Keratinocyte (primary cell): ENCODE measurements at regions not wholly inside any gene's neighbourhood (a gene's known extent, or its start where the extent isn't known, plus 50 kb on each side); places are given as distances from the start of the nearest gene placed in this dataset.

Experiments
- DNase-seq: peaks from one replicate; pipeline ENCODE4 v3.0.0-alpha.2; 2011; ENCODE audit warnings: low read depth, missing footprints, low spot score
- FAIRE-seq: peaks from 2 replicates; lab custom pipeline; 2011; peaks lifted over from hg19 to GRCh38; lab: Jason Lieb, UNC
- H2AFZ ChIP-seq: 2 replicates; pipeline ENCODE4 v1.6.0; 2012; ENCODE audit warnings: low read length, control low read depth, inconsistent platforms; ENCODE audit not compliant: control insufficient read depth
- H3K27ac ChIP-seq: 2 replicates; pipeline ENCODE4 v1.5.1; 2011; ENCODE audit warnings: low read length; ENCODE audit not compliant: control insufficient read depth, insufficient read depth
- H3K27me3 ChIP-seq: 3 replicates; pipeline ENCODE4 v1.6.0; 2011; ENCODE audit warnings: low read length; ENCODE audit not compliant: control insufficient read depth, insufficient read depth; ENCODE audit errors: extremely low read depth
- H3K36me3 ChIP-seq, 2 experiments: 2 replicates in 1 of 2; 3 replicates in 1 of 2; pipeline ENCODE4 v1.5.1; 2011; ENCODE audit warnings: low read length in 2 of 2, mild to moderate bottlenecking in 1 of 2; ENCODE audit not compliant: control insufficient read depth in 2 of 2, insufficient read depth in 2 of 2; ENCODE audit errors: extremely low read depth in 1 of 2
- H3K4me1 ChIP-seq: 3 replicates; pipeline ENCODE4 v1.5.1; 2011; ENCODE audit warnings: low read length; ENCODE audit not compliant: control insufficient read depth, insufficient read depth; ENCODE audit errors: extremely low read depth
- H3K4me2 ChIP-seq: 3 replicates; pipeline ENCODE4 v1.6.0; 2011; ENCODE audit warnings: low read depth, low read length; ENCODE audit not compliant: control insufficient read depth, insufficient read depth; ENCODE audit errors: extremely low read depth
- H3K4me3 ChIP-seq, 3 experiments: fragments of 200-600 bp in 1 of 3; sonication (generic) in 1 of 3; 2 replicates in 2 of 3; 3 replicates in 1 of 3; pipeline ENCODE4 v1.5.1; 2011 to 2016; ENCODE audit warnings: low read length in 3 of 3, mild to moderate bottlenecking in 3 of 3, control low read depth in 2 of 3, inconsistent platforms in 1 of 3, low read depth in 1 of 3, mixed read lengths in 1 of 3, mixed run types in 1 of 3, moderate library complexity in 1 of 3; ENCODE audit not compliant: control insufficient read depth in 2 of 3, insufficient read depth in 2 of 3; ENCODE audit errors: extremely low read depth in 1 of 3
- H3K79me2 ChIP-seq: 2 replicates; pipeline ENCODE4 v1.6.0; 2012; ENCODE audit warnings: low read length; ENCODE audit not compliant: control insufficient read depth, insufficient read depth
- H3K9ac ChIP-seq: 3 replicates; pipeline ENCODE4 v1.6.0; 2011; ENCODE audit warnings: low read length; ENCODE audit not compliant: control insufficient read depth, insufficient read depth; ENCODE audit errors: extremely low read depth
- H3K9me1 ChIP-seq: 3 replicates; pipeline ENCODE4 v1.6.0; 2011; ENCODE audit warnings: low read length; ENCODE audit not compliant: control insufficient read depth, insufficient read depth; ENCODE audit errors: extremely low read depth
- H3K9me3 ChIP-seq: 2 replicates; pipeline ENCODE4 v1.5.1; 2012; ENCODE audit warnings: low read depth, low read length; ENCODE audit not compliant: control insufficient read depth
- H4K20me1 ChIP-seq: 3 replicates; pipeline ENCODE4 v1.6.0; 2011; ENCODE audit warnings: low read length; ENCODE audit not compliant: control insufficient read depth, insufficient read depth; ENCODE audit errors: extremely low read depth
- EZH2 ChIP-seq: IDR thresholded peaks from one replicate; pipeline ENCODE4 v1.6.1; 2012; ENCODE audit warnings: inconsistent platforms, mild to moderate bottlenecking, low read length, moderate library complexity
- dilution Hi-C: fragments of 300-500 bp; cut with MboI; formaldehyde crosslinking; loops from one replicate; pipeline ENCODE4 v1.7.0; 2020; ENCODE audit warnings: low sequenced_read_pairs; ENCODE audit not compliant: extremely low pct_ligation_motif_present
- TF ChIP-seq, protein P1 (sequence below), 3 experiments: IDR thresholded peaks in 1 of 3; conservative IDR thresholded peaks in 1 of 3; optimal IDR thresholded peaks in 1 of 3; 2 replicates in 2 of 3; 3 replicates in 1 of 3; pipeline versions ENCODE3 to v1.5.1; 2011; ENCODE audit warnings: low read length in 3 of 3, mild to moderate bottlenecking in 3 of 3, moderate library complexity in 2 of 3, control low read depth in 1 of 3, inconsistent platforms in 1 of 3; ENCODE audit not compliant: insufficient read depth in 2 of 3; ENCODE audit errors: extremely low read depth in 1 of 3

DNA sequence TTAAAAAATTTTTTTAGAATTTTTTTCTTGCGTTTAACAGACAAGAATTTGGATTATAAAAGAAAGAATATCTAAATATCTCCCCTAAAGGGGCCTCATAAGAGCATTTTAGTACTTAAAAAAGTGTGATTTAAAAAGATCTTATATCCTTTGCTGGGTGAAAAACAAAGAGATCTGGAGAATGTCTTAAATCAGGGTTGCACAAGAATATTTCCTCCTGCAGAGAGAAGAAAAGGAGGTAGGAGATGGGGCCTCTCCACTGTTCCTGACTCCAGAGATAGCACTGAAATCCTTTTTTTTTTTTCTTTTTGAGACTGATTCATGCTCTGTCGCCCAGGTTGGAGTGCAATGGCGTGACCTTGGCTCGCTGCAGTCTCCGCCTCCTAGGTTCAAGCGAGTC, 68.5 kb upstream of the OSR1 start:
- Histone ChIP-seq H3K9ac (no peak overlapping the region), H3K4me2 (no peak overlapping the region), H2AFZ (no peak overlapping the region), H3K79me2 (no peaks in the 10 kb centered on the region), H3K4me3 (no peak overlapping the region), H4K20me1 (no peaks in the 10 kb centered on the region), H3K4me1 (no peaks in the 10 kb centered on the region), H3K27ac (no peak overlapping the region), H3K9me3 (no peaks in the 10 kb centered on the region), H3K27me3 (no peaks in the 10 kb centered on the region), H3K36me3 (no peaks in the 10 kb centered on the region), H3K9me1 (no peaks in the 10 kb centered on the region)
- FAIRE-seq = no peak
- dilution Hi-C loops = no loop called here
- DNase-seq = no peak
- TF ChIP-seq EZH2 = no peak
- TF ChIP-seq, protein P1, sequence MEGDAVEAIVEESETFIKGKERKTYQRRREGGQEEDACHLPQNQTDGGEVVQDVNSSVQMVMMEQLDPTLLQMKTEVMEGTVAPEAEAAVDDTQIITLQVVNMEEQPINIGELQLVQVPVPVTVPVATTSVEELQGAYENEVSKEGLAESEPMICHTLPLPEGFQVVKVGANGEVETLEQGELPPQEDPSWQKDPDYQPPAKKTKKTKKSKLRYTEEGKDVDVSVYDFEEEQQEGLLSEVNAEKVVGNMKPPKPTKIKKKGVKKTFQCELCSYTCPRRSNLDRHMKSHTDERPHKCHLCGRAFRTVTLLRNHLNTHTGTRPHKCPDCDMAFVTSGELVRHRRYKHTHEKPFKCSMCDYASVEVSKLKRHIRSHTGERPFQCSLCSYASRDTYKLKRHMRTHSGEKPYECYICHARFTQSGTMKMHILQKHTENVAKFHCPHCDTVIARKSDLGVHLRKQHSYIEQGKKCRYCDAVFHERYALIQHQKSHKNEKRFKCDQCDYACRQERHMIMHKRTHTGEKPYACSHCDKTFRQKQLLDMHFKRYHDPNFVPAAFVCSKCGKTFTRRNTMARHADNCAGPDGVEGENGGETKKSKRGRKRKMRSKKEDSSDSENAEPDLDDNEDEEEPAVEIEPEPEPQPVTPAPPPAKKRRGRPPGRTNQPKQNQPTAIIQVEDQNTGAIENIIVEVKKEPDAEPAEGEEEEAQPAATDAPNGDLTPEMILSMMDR (optimal IDR thresholded peaks at IDR 0.05 in 1 of 3, IDR thresholded peaks at IDR 0.05 in 1 of 3, conservative IDR thresholded peaks at IDR 0.05 in 1 of 3; ENCODE audit: extremely low read depth in 1 of 3, insufficient read depth in 2 of 3, low read length in 3 of 3) = no peak

DNA sequence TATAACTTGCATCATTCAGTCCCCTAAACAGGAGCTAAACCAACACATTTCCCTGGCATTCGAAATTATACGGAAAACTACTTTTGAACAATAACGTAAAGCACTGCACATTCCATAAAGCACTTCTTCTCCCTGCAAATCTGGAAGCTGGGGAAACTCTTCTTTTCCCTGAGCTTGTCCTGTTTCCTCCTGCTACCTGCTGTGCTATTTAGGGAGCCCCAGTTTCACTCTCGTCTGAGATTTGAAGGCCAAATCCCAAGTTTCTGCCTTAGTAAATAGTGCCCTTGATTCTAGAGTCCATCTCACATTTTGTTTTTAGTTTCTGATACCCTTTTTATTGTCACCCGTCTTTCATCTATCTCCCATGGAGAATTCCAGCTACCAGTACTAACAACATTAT, 67.7 kb upstream of the OSR1 start:
- H3K27me3 ChIP-seq = no peaks in the 10 kb centered on the region
- no peak for FAIRE-seq
- H3K9me3 ChIP-seq = no peaks in the 10 kb centered on the region
- no peaks in the 10 kb centered on the region for H3K4me1 ChIP-seq
- H3K36me3 ChIP-seq = no peaks in the 10 kb centered on the region
- DNase-seq = no peak
- H2AFZ ChIP-seq = no peak overlapping the region
- dilution Hi-C loops = no loop called here
- H3K9ac ChIP-seq = no peak overlapping the region
- H3K79me2 ChIP-seq = no peaks in the 10 kb centered on the region
- no peak overlapping the region for H3K4me2 ChIP-seq
- no peak for TF ChIP-seq EZH2
- TF ChIP-seq, protein P1 (optimal IDR thresholded peaks at IDR 0.05 in 1 of 3, IDR thresholded peaks at IDR 0.05 in 1 of 3, conservative IDR thresholded peaks at IDR 0.05 in 1 of 3; ENCODE audit: extremely low read depth in 1 of 3, insufficient read depth in 2 of 3, low read length in 3 of 3) = no peak
- no peaks in the 10 kb centered on the region for H4K20me1 ChIP-seq
- no peaks in the 10 kb centered on the region for H3K9me1 ChIP-seq
- no peak overlapping the region for H3K4me3 ChIP-seq
- H3K27ac ChIP-seq = no peak overlapping the region
